ENCODE measurements at regions not wholly inside any gene's neighbourhood (a gene's known extent, or its start where the extent isn't known, plus 50 kb on each side); places are given as distances from the start of the nearest gene placed in this dataset.

- TF ChIP-seq CTCF (IDR thresholded peaks at IDR 0.05), result no peak
- Mint-ChIP-seq H3K27me3 (ENCODE audit: unreplicated experiment) (peaks cover 3% of the 10 kb centered on the region), H3K27ac (ENCODE audit: unreplicated experiment) (no peak overlapping the region), H3K4me3 (ENCODE audit: unreplicated experiment) (no peak overlapping the region), H3K9me3 (ENCODE audit: unreplicated experiment) (no peaks in the 10 kb centered on the region), H3K36me3 (ENCODE audit: unreplicated experiment) (no peaks in the 10 kb centered on the region), H3K4me1 (ENCODE audit: unreplicated experiment) (peaks cover 2% of the 10 kb centered on the region)
- no peak for DNase-seq (ENCODE audit: extremely low spot score, unreplicated experiment)
Observed at GRCh38 chr9:89683626-89684025, 78.8 kb downstream of the GADD45G start.

GRCh38 chr9:89684218-89684617 lies 79.4 kb downstream of the GADD45G start:
- Mint-ChIP-seq H3K4me1 (ENCODE audit: unreplicated experiment) (peaks cover 2% of the 10 kb centered on the region), H3K36me3 (ENCODE audit: unreplicated experiment) (no peaks in the 10 kb centered on the region), H3K27me3 (ENCODE audit: unreplicated experiment) (peaks cover 3% of the 10 kb centered on the region), H3K27ac (ENCODE audit: unreplicated experiment) (no peak overlapping the region), H3K4me3 (ENCODE audit: unreplicated experiment) (no peak overlapping the region), H3K9me3 (ENCODE audit: unreplicated experiment) (no peaks in the 10 kb centered on the region)
- no peak for DNase-seq (ENCODE audit: extremely low spot score, unreplicated experiment)
- no peak for TF ChIP-seq CTCF (IDR thresholded peaks at IDR 0.05)

GRCh38 chr9:89684912-89685636 lies 80.3 kb downstream of the GADD45G start:
- Mint-ChIP-seq H3K4me3 (ENCODE audit: unreplicated experiment) (no peak overlapping the region), H3K4me1 (ENCODE audit: unreplicated experiment) (peaks cover 2% of the 10 kb centered on the region), H3K27ac (ENCODE audit: unreplicated experiment) (no peak overlapping the region), H3K27me3 (ENCODE audit: unreplicated experiment) (peaks cover 3% of the 10 kb centered on the region), H3K36me3 (ENCODE audit: unreplicated experiment) (no peaks in the 10 kb centered on the region), H3K9me3 (ENCODE audit: unreplicated experiment) (no peaks in the 10 kb centered on the region)
- TF ChIP-seq CTCF (IDR thresholded peaks at IDR 0.05), result no peak
- no peak for DNase-seq (ENCODE audit: extremely low spot score, unreplicated experiment)

- Mint-ChIP-seq H3K27ac (ENCODE audit: unreplicated experiment) (no peak overlapping the region), H3K9me3 (ENCODE audit: unreplicated experiment) (no peaks in the 10 kb centered on the region), H3K4me1 (ENCODE audit: unreplicated experiment) (peaks cover 2% of the 10 kb centered on the region), H3K4me3 (ENCODE audit: unreplicated experiment) (no peak overlapping the region), H3K27me3 (ENCODE audit: unreplicated experiment) (peaks cover 3% of the 10 kb centered on the region), H3K36me3 (ENCODE audit: unreplicated experiment) (no peaks in the 10 kb centered on the region)
- DNase-seq (ENCODE audit: extremely low spot score, unreplicated experiment), result no peak
- no peak for TF ChIP-seq CTCF (IDR thresholded peaks at IDR 0.05)
Observed at GRCh38 chr9:89685698-89686097, 80.9 kb downstream of the GADD45G start.

- no peak overlapping the region for H3K27ac Mint-ChIP-seq (ENCODE audit: unreplicated experiment)
- H3K4me1 Mint-ChIP-seq (ENCODE audit: unreplicated experiment), result peaks cover 2% of the 10 kb centered on the region
Observed at GRCh38 chr9:89686126-89686525, 81.3 kb downstream of the GADD45G start.

More at GRCh38 chr9:89686126-89686525, 81.3 kb downstream of the GADD45G start:
- no peak for TF ChIP-seq CTCF (IDR thresholded peaks at IDR 0.05)
- no peak overlapping the region for H3K4me3 Mint-ChIP-seq (ENCODE audit: unreplicated experiment)
- H3K36me3 Mint-ChIP-seq (ENCODE audit: unreplicated experiment), result no peaks in the 10 kb centered on the region
- DNase-seq (ENCODE audit: extremely low spot score, unreplicated experiment), result no peak
- H3K9me3 Mint-ChIP-seq (ENCODE audit: unreplicated experiment), result no peaks in the 10 kb centered on the region
- H3K27me3 Mint-ChIP-seq (ENCODE audit: unreplicated experiment), result peaks cover 3% of the 10 kb centered on the region
